GM12874 (cell line): ENCODE measurements at regions not wholly inside any gene's neighbourhood (a gene's known extent, or its start where the extent isn't known, plus 50 kb on each side); places are given as distances from the start of the nearest gene placed in this dataset.
A peak's percentile ranks its signal among the peaks of the same experiment; 100 is the strongest.

Experiments
- TF ChIP-seq, protein P1 (sequence below): IDR thresholded peaks from 2 replicates; pipeline ENCODE4 v1.5.1; 2011; ENCODE audit warnings: low read depth, mild to moderate bottlenecking, control low read depth, low read length, moderate library complexity; ENCODE audit not compliant: insufficient read depth

DNA sequence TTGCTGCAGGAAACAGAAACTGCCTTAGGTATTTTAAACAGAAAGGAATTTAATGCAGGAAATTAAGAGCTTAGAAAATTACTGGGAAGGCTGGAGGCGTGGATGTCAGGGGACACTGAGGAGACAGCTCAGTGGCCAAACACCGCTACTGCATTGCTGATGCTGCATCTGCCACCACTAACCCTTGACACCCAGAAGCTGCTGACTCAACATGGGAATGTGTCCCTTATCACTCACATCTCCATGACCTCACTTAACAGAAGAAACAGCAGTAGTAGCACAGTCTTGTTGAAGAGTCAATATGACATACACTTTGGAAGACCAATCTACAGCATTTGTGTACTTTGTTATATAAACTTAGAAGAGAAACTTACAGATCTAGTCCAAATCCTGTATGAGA, 906.1 kb downstream of the SLC4A3 start:
- TF ChIP-seq, protein P1, sequence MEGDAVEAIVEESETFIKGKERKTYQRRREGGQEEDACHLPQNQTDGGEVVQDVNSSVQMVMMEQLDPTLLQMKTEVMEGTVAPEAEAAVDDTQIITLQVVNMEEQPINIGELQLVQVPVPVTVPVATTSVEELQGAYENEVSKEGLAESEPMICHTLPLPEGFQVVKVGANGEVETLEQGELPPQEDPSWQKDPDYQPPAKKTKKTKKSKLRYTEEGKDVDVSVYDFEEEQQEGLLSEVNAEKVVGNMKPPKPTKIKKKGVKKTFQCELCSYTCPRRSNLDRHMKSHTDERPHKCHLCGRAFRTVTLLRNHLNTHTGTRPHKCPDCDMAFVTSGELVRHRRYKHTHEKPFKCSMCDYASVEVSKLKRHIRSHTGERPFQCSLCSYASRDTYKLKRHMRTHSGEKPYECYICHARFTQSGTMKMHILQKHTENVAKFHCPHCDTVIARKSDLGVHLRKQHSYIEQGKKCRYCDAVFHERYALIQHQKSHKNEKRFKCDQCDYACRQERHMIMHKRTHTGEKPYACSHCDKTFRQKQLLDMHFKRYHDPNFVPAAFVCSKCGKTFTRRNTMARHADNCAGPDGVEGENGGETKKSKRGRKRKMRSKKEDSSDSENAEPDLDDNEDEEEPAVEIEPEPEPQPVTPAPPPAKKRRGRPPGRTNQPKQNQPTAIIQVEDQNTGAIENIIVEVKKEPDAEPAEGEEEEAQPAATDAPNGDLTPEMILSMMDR = peak; percentile 37; the same call in 1 of the 2 replicates

DNA sequence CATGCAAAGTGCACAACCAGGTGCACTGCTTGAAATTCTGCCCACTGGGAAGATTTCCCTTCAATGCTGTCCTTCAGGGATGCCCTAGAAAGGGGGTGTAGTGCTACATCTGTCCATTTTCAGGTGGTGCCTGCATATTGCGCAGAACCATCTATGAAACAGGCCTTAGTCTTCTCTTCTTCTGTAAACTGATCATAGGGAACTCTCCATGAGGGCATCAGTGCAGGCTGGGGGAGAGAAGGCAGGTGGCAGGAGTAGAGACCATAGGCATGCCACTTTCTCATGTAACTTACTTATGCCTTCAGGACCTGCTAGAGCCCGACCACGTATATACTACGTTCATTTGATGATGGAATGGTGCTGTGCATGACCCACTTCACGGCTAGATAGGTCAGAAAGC, 912.1 kb downstream of the SLC4A3 start:
- TF ChIP-seq, protein P1 = no peak

DNA sequence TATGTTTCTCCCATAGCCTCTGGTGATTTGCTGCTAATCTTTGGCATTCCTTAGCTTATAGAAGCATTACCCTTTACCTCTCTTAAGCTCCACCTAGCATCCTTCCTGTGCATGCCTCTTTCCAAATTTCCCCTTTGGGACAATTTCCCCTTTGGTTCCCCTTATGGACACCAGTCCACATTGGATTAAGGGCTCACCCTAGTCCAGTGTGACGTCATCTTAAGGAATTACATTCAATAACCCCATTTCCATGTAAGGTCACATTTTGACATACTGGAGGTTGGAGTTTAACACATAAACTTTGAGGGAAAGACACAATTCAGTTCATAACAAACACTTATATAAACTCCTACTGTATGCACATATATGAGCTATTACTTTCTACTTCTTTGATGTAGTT, 916.6 kb downstream of the SLC4A3 start:
- TF ChIP-seq, protein P1 = no peak

DNA sequence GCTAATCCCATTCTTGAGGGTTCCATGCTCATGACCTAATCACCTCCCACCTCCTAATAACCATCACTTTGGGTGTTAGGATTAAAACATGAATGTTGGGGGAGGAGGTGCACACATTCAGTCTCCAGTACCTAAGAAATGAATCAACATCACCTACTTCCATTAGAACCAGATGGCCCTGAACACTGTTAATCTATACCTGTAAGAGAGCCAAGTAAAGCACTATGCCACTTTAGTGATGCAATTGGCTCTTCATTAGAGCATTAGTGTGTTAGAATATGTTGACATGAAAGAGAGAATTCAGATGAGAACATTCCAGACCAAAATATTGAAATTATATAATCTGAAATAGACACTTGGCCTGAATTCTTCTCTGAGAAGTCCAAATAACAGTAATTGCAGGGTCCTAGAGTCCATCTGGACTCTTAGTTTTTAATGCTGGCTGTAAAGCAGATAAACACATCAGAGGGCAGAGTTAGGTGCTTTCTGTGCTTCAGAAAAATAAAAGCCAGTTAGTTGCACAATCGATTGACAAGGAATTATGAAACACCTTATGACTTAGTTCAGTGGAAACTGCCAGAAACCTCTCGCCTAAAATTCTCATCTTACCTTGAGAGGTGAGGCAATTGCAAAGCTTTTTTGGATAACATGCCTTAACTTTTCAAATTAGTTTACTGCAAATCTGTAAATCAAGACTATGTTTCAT, 923.7 kb downstream of the SLC4A3 start:
- TF ChIP-seq, protein P1 = no peak

DNA sequence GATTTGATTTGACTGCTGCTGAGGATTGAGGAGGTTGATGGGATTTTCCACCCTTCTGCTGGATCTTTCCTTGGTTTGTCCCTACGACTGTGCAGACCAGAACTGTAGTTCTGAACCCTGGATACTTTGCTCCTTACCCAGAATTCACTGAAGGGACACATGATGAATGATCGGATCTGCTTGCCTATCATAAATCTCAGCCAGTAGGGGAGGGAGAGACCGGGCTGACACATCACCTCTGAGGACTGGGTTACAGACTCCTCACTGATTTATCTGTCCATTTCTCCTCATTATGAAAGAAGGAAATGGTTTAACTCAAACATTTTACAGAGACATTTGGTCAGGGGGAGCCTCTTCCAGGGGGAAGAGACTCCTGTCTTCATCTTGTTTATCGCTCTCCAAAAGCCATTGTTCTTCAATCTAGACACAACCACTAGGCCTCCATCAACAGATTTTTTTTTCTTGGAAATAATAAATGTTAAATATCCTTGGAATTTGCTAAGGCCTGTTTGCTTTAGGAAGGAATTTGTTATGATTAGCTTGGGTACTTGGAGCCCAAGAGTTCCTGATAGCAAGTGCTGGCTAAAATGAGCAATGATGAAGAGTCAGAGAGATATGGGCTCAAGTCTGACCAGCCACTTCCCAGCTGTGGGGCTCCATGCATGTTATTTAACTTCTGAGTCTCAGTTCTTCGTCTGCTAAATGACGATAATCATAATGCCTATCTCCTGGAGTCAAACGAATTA, 925.5 kb downstream of the SLC4A3 start:
- TF ChIP-seq, protein P1 = no peak

DNA sequence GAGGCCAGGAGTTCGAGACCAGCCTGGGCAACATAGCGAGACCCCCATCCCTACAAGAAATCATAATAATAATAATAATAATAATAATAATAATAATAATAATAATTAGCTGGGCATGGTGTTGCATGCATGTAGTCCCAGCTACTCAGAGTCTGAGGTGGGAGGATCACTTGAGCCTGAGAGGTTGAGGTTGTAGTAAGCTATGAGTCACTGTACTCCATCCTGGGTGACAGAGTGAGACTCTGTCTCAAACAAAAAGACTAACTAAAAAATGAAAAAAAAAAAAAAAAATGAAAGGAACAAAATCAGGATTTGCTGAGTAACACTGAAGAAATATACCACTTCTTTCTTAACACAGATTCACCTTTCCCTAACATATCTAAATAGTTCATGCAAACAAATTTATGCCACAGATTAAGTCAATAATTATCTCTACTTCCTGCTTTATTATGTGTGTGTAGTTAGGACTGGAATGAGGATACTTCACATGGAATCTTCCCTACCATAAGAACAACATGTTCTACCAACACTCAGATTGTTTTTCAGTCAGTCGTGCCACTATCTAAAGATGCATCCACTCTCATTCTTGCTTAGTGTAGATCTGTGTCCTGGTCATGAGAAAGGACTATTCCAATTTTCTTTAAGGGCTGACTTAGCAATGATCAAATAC, 928.7 kb downstream of the SLC4A3 start:
- TF ChIP-seq, protein P1 = no peak

DNA sequence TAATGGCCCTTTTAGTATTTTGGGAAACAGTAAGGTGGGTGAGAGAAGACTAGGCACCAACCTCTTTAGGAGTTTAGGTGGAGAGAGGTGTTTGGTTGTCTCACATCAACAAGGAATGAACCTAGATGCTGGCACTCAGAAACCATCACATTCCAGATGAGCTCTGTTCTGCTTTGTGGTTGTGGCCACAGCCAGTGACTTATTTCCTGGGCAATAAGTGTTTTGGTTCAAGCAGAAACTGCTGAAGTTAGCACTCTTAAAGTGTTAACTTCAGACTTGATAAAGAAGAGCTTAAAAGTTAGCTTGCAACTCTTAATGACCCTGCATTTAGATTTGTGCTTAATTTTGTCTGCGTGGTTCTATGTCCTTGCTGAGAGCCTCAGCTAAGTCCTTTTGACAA, 929.2 kb downstream of the SLC4A3 start:
- TF ChIP-seq, protein P1 = no peak
